ENCODE measurements at regions not wholly inside any gene's neighbourhood (a gene's known extent, or its start where the extent isn't known, plus 50 kb on each side); places are given as distances from the start of the nearest gene placed in this dataset.

GRCh38 chr5:143992496-143992895, 178.0 kb downstream of the YIPF5 start:
- TF ChIP-seq CTCF (conservative IDR thresholded peaks at IDR 0.05) (no peak), EZH2 (IDR thresholded peaks at IDR 0.05; ENCODE audit: low read depth) (no peak)

Measured in PC-9 (cell line).